Effector memory CD8-positive, alpha-beta T cell (primary cell): ENCODE measurements at regions not wholly inside any gene's neighbourhood (a gene's known extent, or its start where the extent isn't known, plus 50 kb on each side); places are given as distances from the start of the nearest gene placed in this dataset.

ENCODE experiments used
- ATAC-seq: fragments of 150-1000 bp; cut with Tn5 transposase; replicated peaks from 2 replicates; pipeline ENCODE4 v1.10.0; 2021; ENCODE audit warnings: mild to moderate bottlenecking, moderate library complexity
- DNase-seq, 3 experiments: peaks; one replicate each; pipeline ENCODE4 v3.0.0; 2021
- H3K27ac Mint-ChIP-seq, 2 donors: one replicate each; pipeline ENCODE4 v1.8.0; 2022; ENCODE audit warnings: mild to moderate bottlenecking in 2 of 2, mixed read lengths in 2 of 2, moderate library complexity in 2 of 2
- H3K27me3 Mint-ChIP-seq, 2 donors: one replicate each; pipeline ENCODE4 v1.8.0; 2022; ENCODE audit warnings: mixed read lengths in 2 of 2
- H3K36me3 Mint-ChIP-seq: one replicate; pipeline ENCODE4 v1.8.0; 2022; ENCODE audit warnings: mild to moderate bottlenecking, moderate library complexity, mixed read lengths; ENCODE audit not compliant: insufficient read depth
- H3K4me1 Mint-ChIP-seq, 2 donors: one replicate each; pipeline ENCODE4 v1.8.0; 2022; ENCODE audit warnings: low read depth in 2 of 2, mixed read lengths in 2 of 2
- H3K4me3 Mint-ChIP-seq, 2 donors: one replicate each; pipeline ENCODE4 v1.8.0; 2022; ENCODE audit warnings: mild to moderate bottlenecking in 2 of 2, mixed read lengths in 2 of 2, moderate library complexity in 2 of 2
- H3K9me3 Mint-ChIP-seq, 2 donors: one replicate each; pipeline ENCODE4 v1.8.0; 2022; ENCODE audit warnings: mixed read lengths in 2 of 2

DNA sequence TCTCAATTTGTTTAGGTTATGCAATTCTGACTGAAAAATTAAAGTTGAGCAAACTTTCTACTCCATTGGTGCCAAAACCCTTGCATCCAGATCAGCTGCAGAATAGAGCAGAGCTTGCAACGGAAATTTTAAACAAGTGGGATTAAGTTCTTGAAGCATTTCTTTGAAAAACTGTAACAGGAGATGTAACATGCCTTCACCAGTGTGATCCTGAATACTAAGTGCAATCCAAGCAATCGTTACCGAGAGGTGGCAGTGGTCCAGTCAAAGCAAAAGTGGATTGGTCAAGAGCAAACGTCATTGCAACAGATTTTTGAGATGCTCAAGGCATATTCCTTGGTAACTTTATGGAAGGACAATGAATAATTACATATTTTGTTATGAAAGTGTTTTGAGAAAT is 841.1 kb upstream of the SLITRK5 start:
- no peak for DNase-seq
- Mint-ChIP-seq H3K4me1 (no peaks in the 10 kb centered on the region), H3K36me3 (no peaks in the 10 kb centered on the region), H3K9me3 (peaks cover 4 to 17% of the 10 kb centered on the region in 2 donors), H3K27ac (no peak overlapping the region), H3K4me3 (no peak overlapping the region), H3K27me3 (no peaks in the 10 kb centered on the region)
- no peak for ATAC-seq

DNA sequence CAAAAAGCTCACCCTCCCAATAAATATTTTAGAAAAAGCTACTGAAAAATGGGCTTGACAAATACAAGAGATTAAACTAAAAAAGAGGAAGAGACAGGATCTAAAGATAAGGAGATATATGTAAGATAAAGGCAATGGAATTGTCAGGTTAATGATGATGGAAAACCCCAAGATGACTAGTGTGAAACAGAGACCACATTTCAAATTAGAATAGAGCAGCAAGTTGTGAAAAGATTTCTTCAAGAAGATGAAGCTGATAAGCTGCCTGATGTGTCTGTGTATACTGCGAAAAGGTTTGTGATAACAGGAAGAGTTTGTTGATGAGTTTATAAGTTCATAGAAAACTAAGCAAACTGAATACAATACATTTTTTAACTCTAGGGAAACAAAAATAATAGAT is 840.1 kb upstream of the SLITRK5 start:
- no peaks in the 10 kb centered on the region for H3K4me1 Mint-ChIP-seq
- H3K36me3 Mint-ChIP-seq, result no peaks in the 10 kb centered on the region
- ATAC-seq, result peak; percentile 89
- peaks cover 6 to 25% of the 10 kb centered on the region in 2 donors for H3K9me3 Mint-ChIP-seq
- H3K27ac Mint-ChIP-seq, result no peak overlapping the region
- H3K27me3 Mint-ChIP-seq, result no peaks in the 10 kb centered on the region
- no peak overlapping the region for H3K4me3 Mint-ChIP-seq
- DNase-seq, result no peak

DNA sequence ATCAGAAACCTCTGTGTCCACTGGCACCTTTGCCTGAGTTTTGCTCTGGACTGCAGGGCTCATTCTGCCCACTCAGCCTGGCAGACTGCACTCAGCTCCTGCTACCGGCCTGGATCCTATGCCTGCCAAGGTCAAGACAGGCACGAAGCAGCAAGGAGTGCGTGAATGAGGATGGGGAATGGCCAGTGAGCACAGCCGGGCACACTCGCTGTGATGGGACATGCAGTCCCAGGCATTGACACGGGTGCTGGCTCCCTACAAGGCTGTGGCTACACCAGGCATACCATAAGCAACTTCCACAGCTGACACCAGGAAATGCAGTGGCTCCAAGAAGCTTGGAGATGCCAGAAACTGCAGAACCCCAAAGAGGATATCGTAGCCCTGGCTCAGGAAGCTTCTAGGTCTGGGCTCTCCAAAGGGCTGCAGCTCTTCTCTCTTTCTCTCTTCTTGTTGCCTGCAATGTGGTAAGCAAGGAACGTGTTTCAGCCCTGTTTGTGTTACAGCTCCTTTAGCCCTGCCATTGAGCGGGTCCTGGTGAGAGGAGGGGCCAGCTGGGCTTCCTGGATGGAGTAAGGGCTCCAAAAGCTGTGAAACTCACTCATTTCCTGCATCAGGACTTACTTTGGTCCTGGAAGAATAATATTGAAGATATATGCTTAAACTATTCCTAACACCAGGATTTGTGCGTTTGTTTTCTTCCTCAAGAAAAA is 832.6 kb upstream of the SLITRK5 start:
- Mint-ChIP-seq H3K27ac (no peak overlapping the region), H3K27me3 (no peaks in the 10 kb centered on the region), H3K4me1 (peaks cover 0 to 1% of the 10 kb centered on the region in 2 donors), H3K9me3 (peaks cover 12 to 30% of the 10 kb centered on the region in 2 donors), H3K4me3 (no peak overlapping the region), H3K36me3 (no peaks in the 10 kb centered on the region)
- ATAC-seq (no peak), DNase-seq (no peak)

DNA sequence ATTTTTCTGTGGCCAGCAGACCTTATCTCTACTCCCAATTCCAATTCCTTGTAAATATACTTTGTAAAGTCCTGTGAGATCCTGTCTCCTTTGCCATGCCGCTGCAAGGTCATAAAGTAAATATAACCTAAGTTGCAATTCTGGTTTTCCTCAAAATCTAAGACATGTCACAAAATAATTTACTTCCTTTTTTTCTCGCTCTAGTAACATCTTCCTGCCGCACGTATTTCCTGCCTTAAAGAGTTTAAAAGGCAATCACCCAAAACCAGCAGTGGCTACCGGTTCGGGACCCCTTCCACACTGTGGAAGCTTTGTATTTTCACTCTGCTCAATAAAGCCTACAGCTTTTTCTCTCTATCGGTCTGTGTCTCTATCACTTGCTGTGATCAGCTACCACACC is 832.0 kb upstream of the SLITRK5 start:
- no peak overlapping the region for H3K27ac Mint-ChIP-seq
- H3K4me1 Mint-ChIP-seq, result peaks cover 0 to 1% of the 10 kb centered on the region in 2 donors
- DNase-seq (no peak), ATAC-seq (no peak)
- H3K9me3 Mint-ChIP-seq, result peaks cover 10 to 30% of the 10 kb centered on the region in 2 donors
- no peaks in the 10 kb centered on the region for H3K27me3 Mint-ChIP-seq
- H3K4me3 Mint-ChIP-seq, result no peak overlapping the region
- no peaks in the 10 kb centered on the region for H3K36me3 Mint-ChIP-seq

DNA sequence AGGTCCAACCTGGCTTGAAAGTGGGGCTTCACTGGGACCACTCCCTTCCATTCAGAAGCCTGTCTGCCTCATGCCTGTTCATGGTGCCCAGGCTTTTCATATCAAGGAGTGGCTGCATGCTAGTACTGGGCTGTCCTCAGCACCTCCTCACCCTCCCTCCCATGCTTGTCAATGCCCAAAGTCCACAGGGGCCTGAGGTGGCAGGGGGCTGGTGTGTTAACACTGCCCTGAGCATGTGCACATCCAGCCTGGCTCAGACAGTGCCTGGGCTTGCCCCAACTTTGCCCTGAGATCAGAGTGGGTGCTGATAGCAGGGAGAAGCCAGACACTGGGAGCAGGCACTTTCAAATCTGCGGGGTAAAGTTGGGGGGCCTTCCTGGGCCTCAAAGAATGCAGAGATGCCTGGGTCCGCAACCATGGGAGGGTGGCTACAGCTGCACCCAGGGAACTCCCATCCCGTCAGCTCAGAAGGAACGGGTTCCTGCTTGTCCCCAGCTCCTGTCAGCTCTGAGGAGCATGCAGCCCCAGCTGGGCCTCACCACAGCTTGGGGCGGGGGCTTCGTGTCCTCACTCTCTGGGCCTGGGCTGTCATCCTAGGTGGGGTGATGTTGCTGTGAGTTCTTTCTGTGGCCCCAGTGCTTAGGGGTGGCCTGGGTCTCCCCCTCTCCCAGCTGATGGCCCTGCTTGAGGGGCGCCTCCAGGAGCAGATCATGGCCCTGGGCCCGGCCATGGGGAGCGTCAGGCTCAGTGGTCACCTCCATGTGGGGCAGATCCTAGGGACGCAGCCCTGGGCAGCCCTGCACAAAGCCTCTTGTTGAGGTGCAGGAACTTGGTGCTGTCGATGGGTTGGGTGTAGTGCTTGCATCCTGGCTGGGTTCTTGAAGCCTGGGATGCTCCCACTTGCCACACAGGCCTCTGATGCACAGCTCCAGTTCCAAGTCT is 830.6 kb upstream of the SLITRK5 start:
- H3K4me3 Mint-ChIP-seq, result no peak overlapping the region
- no peak overlapping the region for H3K27ac Mint-ChIP-seq
- ATAC-seq (no peak), DNase-seq (no peak)
- no peaks in the 10 kb centered on the region for H3K27me3 Mint-ChIP-seq
- peaks cover 0 to 1% of the 10 kb centered on the region in 2 donors for H3K4me1 Mint-ChIP-seq
- H3K36me3 Mint-ChIP-seq, result no peaks in the 10 kb centered on the region
- H3K9me3 Mint-ChIP-seq, result peaks cover 8 to 26% of the 10 kb centered on the region in 2 donors

DNA sequence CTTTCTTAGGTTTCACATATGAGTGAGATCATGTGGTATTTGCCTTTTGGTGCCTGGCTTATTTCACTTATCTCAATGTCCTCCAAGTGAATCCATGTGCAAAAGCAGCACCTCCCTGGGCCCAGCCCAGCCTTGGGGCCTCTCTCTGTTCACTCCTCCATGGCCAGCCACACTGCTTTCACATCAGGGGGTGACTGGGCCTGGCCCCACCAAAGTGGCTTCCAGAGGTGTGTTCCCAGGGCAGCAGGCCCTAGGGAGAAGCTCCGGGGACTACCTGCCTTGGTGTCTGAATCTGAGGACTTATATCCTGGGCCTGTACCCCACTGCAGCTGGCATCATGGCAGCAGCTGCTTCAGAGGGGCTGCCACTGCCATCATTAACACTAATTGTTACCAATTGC is 829.9 kb upstream of the SLITRK5 start:
- peaks cover 7 to 23% of the 10 kb centered on the region in 2 donors for H3K9me3 Mint-ChIP-seq
- H3K36me3 Mint-ChIP-seq, result no peaks in the 10 kb centered on the region
- ATAC-seq (no peak), DNase-seq (no peak)
- peaks cover 0 to 1% of the 10 kb centered on the region in 2 donors for H3K4me1 Mint-ChIP-seq
- H3K4me3 Mint-ChIP-seq, result no peak overlapping the region
- no peak overlapping the region for H3K27ac Mint-ChIP-seq
- no peaks in the 10 kb centered on the region for H3K27me3 Mint-ChIP-seq

DNA sequence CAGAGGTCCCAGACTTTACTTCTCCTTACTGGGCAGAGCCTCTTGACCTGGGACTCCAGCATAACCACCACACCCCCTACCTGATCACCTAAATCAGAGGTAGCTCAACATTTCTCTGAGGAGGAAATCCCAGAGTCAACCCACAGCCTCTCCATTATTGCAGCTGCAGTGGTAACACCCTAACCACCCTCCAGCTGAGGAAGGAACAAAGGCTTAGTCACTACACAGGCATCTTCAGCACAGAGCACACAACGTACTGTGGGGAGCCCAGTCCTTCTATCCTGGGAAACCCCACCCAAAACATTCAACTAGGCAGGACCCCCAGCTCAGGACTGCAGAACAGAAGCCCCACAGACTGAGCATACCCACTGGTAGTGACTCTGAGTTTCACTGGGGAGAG is 824.7 kb upstream of the SLITRK5 start:
- Mint-ChIP-seq H3K4me3 (no peak overlapping the region), H3K27me3 (no peaks in the 10 kb centered on the region), H3K9me3 (peaks cover 3 to 18% of the 10 kb centered on the region in 2 donors), H3K36me3 (no peaks in the 10 kb centered on the region), H3K4me1 (no peaks in the 10 kb centered on the region), H3K27ac (no peak overlapping the region)
- no peak for ATAC-seq
- no peak for DNase-seq

DNA sequence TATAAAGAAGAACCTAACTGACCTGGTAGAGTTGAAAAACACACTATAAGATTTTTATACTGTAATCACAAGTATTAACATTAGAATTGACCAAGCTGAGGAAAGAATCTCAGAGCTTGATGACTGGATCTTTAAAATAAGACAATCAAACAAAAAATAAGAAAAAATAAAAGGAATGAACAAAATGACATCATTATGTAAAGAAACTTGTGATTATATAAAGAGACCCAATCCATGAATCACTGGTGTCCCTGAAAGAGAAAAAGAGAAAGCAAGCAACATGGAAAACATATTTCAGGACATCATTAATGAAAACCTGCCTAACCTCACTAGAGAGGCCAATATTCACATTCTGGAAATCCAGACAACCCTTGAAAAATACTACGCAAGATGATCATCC is 822.5 kb upstream of the SLITRK5 start:
- H3K4me3 Mint-ChIP-seq, result no peak overlapping the region
- H3K9me3 Mint-ChIP-seq, result peaks cover 3 to 18% of the 10 kb centered on the region in 2 donors
- H3K27me3 Mint-ChIP-seq, result no peaks in the 10 kb centered on the region
- no peaks in the 10 kb centered on the region for H3K4me1 Mint-ChIP-seq
- DNase-seq (no peak), ATAC-seq (no peak)
- H3K27ac Mint-ChIP-seq, result no peak overlapping the region
- no peaks in the 10 kb centered on the region for H3K36me3 Mint-ChIP-seq

DNA sequence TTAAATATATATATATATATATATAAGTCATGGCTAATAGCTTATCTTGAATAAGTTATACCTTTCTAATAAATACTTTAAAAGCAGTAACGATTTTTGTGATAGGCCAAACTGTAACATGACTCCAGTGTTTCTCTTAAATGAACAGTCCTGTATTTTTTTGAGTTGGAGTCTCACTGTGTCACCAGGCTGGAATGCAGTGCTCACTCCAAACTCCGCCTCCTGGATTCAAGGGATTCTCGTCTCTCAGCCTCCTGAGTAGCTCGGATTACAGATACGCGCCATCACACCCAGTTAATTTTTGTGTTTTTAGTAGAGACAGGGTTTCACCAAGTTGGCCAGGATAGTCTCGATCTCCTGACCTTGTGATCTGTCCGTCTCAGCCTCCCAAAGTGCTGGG is 814.2 kb upstream of the SLITRK5 start:
- H3K36me3 Mint-ChIP-seq, result no peaks in the 10 kb centered on the region
- H3K4me3 Mint-ChIP-seq, result no peak overlapping the region
- no peak for ATAC-seq
- no peak for DNase-seq
- H3K9me3 Mint-ChIP-seq, result peaks cover 0 to 3% of the 10 kb centered on the region in 2 donors
- no peak overlapping the region for H3K27ac Mint-ChIP-seq
- no peaks in the 10 kb centered on the region for H3K27me3 Mint-ChIP-seq
- H3K4me1 Mint-ChIP-seq, result no peaks in the 10 kb centered on the region

DNA sequence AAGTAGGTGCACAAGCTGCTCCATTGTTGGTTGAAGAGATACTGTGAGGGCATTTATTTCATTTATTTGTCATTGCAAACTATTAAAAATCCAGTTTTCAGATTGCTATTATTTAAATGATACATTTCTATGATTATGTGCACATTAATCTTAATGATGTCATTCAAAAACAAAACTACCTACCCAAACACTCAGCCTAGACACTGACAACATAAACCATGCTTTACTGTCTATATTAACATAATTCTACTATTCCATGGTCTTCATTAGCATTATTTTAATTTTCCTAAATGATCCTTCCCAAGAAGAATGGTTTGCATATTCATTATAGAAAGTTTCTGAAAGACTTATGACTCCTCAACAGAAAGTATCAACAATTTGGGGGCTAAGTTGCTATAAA is 813.0 kb upstream of the SLITRK5 start:
- H3K27me3 Mint-ChIP-seq, result no peaks in the 10 kb centered on the region

DNA sequence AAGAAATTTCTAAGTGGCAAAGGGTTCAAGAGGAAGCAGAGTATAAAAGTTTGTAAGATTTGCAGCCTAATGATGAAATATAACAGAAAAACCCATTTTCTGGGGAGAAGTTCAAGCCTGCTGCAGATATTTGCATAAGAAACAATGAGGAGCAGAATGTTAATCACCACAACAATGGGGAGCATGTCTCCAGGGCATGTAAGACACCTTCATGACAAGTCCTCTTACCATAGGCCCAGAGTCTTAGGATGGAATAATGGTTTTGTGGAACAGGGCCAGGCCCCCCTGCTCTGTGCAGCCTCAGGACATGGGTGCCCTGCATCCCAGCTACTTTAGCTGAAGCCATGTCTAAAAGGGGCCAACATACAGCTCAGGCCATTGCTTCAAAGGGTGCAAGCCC is 809.0 kb upstream of the SLITRK5 start:
- no peaks in the 10 kb centered on the region for H3K27me3 Mint-ChIP-seq
- no peak overlapping the region for H3K27ac Mint-ChIP-seq
- ATAC-seq, result no peak

More for the DNA sequence above, 813.0 kb upstream of the SLITRK5 start:
- ATAC-seq, result no peak
- H3K4me1 Mint-ChIP-seq, result no peaks in the 10 kb centered on the region
- DNase-seq, result no peak
- no peaks in the 10 kb centered on the region for H3K36me3 Mint-ChIP-seq
- peaks cover 0 to 4% of the 10 kb centered on the region in 2 donors for H3K9me3 Mint-ChIP-seq
- H3K4me3 Mint-ChIP-seq, result no peak overlapping the region
- H3K27ac Mint-ChIP-seq, result no peak overlapping the region

DNA sequence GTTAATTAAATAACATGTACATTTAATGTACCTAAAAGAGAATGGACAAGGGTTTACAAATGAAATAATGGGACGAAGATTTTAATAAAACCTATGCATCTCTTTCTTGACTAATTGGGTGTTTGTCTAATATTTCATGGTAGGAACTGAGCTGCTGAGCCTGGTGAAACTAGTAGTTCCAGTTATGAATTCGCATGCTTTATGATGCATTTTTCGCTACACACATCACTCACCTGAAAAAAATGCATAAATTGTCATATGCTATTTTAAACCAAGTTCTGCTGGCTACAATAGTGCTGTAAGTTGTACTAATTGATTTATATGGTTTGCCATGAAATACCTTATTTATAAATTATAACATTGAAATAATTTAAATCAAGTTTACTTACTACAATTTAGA is 806.8 kb upstream of the SLITRK5 start:
- DNase-seq, result no peak
- Mint-ChIP-seq H3K27ac (no peak overlapping the region), H3K4me1 (no peaks in the 10 kb centered on the region), H3K36me3 (no peaks in the 10 kb centered on the region), H3K9me3 (peaks cover 0 to 7% of the 10 kb centered on the region in 2 donors), H3K4me3 (no peak overlapping the region), H3K27me3 (no peaks in the 10 kb centered on the region)
- ATAC-seq, result no peak

More for the DNA sequence above, 809.0 kb upstream of the SLITRK5 start:
- Mint-ChIP-seq H3K4me3 (no peak overlapping the region), H3K36me3 (no peaks in the 10 kb centered on the region), H3K9me3 (peaks cover 0 to 9% of the 10 kb centered on the region in 2 donors), H3K4me1 (no peaks in the 10 kb centered on the region)
- no peak for DNase-seq

DNA sequence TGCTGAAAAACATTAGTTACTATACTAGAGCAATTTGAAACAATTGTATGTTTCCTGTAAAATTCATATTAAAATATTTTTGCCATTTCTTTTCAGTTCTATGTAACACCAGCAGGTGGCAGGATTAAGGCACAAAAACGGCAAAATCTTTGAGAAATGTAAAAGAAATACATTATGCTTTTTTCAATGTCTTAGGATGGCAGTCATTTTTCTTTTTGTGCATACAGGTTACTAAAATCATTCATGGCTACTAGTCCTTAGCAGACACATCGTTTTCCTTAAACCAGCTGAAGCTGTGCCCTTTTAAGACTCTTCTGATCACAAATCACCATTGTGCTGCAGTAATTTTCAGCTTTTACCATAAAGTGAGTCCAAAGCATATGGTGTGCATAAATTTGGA is 800.7 kb upstream of the SLITRK5 start:
- peaks cover 0 to 1% of the 10 kb centered on the region in 2 donors for H3K9me3 Mint-ChIP-seq
- H3K27me3 Mint-ChIP-seq, result no peaks in the 10 kb centered on the region
- H3K4me1 Mint-ChIP-seq, result peaks cover 0 to 3% of the 10 kb centered on the region in 2 donors
- no peak for ATAC-seq
- no peak for DNase-seq
- no peak overlapping the region for H3K4me3 Mint-ChIP-seq
- no peaks in the 10 kb centered on the region for H3K36me3 Mint-ChIP-seq
- H3K27ac Mint-ChIP-seq, result no peak overlapping the region

DNA sequence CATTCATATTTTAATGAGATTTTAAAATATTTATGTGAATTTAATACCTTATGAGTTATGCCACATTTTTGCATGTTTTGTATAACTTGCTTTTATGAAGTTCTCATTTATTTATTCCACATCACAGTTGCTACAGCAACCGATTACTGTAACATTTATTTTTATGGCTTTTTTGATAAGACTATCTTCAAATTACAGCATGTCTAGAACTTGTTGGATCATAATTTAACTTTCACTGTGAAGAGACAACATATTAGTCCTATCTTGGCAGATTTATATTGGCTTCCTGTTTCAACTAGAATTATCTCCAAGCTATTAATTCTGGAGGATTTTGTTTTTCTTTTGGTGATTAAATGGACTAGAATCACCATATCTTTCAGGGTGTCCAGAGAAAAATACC is 793.7 kb upstream of the SLITRK5 start:
- Mint-ChIP-seq H3K36me3 (no peaks in the 10 kb centered on the region), H3K27me3 (no peaks in the 10 kb centered on the region), H3K4me1 (no peaks in the 10 kb centered on the region), H3K27ac (no peak overlapping the region), H3K9me3 (peaks cover under 1 to 4% of the 10 kb centered on the region in 2 donors), H3K4me3 (no peak overlapping the region)
- DNase-seq (no peak), ATAC-seq (no peak)
